ENCODE measurements at regions not wholly inside any gene's neighbourhood (a gene's known extent, or its start where the extent isn't known, plus 50 kb on each side); places are given as distances from the start of the nearest gene placed in this dataset.
"Not testable (repeated sequence)": the region's sequence is repeated elsewhere in the genome, so short reads cannot be mapped to it uniquely, and the experiment has no call there.

GRCh38 chr18:1304392-1304992, 399.8 kb downstream of the ADCYAP1 start:
- no peak for DNase-seq

- no peak for DNase-seq
Measured at GRCh38 chr18:1306641-1307040, 402.0 kb downstream of the ADCYAP1 start.

DNA sequence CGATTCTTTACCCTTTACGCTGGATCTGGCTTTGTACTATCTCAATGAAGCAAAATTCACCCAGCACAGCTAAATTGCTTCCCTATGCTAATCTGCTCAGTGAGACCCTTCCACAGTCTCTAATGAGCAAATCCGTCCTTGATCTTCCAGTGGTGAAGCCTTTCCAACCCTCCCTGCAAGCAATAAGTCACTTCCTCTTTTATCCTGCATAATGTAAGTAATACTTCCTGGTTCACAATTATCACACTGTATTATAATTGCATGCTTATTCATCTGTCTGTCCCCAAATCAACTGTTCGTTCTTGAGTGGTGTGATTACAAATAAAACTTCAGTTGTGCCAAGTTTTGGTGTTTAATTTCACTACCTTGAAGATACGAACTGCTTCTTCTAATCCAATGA, 404.0 kb downstream of the ADCYAP1 start:
- DNase-seq, result no peak

GRCh38 chr18:1311376-1311775, 406.7 kb downstream of the ADCYAP1 start:
- no peak for DNase-seq

DNA sequence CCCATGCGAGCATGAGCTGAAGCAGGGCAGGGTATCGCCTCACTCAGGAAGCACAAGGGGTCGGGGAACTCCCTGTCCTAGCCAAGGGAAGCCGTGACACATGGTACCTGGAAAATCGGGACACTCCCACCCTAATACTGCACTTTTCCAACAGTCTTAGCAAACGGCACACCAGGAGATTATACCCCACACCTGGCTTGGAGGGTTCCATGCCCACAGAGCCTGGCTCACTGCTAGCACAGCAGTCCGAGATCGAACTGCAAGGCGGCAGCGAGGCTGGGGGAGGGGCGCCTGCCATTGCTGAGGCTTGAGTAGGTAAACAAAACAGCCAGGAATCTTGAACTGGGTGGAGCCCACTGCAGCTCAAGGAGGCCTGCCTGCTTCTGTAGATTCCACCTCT, 430.7 kb downstream of the ADCYAP1 start:
- DNase-seq, result not testable (repeated sequence)

DNA sequence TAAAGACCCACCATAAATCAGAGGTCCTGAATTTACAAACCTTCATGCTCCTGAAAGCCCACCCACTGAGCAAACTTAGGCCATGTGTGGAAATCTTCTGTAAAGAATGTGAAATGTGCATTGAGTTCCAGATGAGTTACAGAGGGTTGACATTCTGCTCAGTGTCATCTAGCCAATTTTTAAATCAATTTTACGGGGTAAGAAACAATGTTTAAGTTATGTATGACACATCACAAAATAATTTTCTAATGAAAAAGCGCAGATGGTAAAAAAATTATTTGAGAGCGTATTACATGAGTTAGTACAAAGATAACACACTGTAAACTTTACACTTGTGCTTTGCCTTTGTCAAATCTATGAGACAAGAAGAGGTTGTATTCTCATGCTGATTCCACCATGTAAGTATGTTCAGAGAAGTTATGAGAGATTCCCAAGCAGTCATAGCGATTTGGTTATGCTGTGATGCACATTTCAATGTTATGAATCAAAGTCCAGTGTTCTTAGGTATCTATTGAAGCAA, 446.3 kb downstream of the ADCYAP1 start:
- no peak for DNase-seq

GRCh38 chr18:1353025-1353424, 448.4 kb downstream of the ADCYAP1 start:
- no peak for DNase-seq

- no peak for DNase-seq
Measured at GRCh38 chr18:1357724-1358123, 453.1 kb downstream of the ADCYAP1 start.

- no peak for DNase-seq
Measured at GRCh38 chr18:1361936-1362335, 457.3 kb downstream of the ADCYAP1 start.

- DNase-seq, result no peak
Measured at GRCh38 chr18:1370552-1370951, 465.9 kb downstream of the ADCYAP1 start.

- no peak for DNase-seq
Measured at GRCh38 chr18:1371724-1372123, 467.1 kb downstream of the ADCYAP1 start.

DNA sequence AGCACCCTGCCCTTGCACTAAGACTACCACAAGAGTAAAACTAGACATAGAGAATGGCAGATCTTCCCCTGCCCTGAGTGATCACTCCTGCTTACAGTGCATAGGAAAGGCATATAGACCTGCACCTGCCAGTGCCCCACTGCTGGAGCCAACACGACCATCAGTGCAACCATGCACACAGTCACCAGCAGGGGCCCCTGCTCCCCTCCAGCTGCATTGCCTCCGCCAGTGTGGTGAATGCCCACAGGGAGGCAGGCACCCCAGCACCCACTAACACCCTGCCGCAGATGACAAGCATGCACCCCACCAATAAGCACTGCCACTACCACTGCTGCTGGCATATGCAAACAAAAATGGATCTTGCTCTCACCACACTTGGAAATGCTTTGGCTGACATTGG, 478.8 kb downstream of the ADCYAP1 start:
- DNase-seq, result no peak

- not testable (repeated sequence) for DNase-seq
Measured at GRCh38 chr18:1388468-1388867, 483.8 kb downstream of the ADCYAP1 start.

GRCh38 chr18:1392046-1392445, 487.4 kb downstream of the ADCYAP1 start:
- DNase-seq, result no peak

GRCh38 chr18:1392865-1393734, 488.4 kb downstream of the ADCYAP1 start:
- DNase-seq, result no peak

DNA sequence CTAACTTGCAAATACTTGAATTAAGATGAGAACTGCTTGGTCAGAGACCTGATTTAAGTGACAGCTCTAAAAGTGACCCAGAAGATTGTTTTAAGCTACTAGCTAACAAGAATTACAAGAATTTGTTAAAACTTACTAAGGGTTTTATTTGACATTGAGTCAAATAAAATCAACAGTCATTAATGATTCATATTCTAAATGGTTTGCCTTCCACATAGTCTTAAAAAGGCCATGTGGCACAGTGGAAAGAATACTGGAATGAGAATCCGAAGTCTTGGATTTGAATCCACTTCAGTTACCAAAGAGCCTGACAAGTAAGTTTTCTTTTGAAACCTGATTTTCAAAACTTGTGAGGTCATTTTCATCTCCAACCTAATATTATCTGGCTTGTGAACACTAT, 489.3 kb downstream of the ADCYAP1 start:
- no peak for DNase-seq

DNA sequence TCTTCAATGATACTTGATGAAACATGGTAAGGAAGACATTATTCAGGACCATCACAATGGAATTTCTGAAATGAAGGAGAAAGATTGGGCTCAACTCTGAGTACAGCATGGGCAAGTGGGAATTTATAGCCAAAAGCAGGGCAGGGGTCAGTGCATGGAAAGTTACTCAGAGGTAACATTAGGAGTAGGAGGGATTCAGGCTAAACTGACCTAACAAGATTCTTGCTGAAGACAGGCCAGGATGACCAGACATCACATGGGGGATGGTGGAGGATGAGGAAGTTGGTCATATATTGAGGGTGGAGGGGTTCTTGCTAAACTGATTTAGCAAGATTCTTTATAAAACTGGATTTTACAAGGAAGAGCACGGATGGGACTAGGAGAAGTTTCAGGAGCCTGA, 489.8 kb downstream of the ADCYAP1 start:
- DNase-seq, result no peak

GRCh38 chr18:1394966-1395365, 490.3 kb downstream of the ADCYAP1 start:
- DNase-seq, result no peak

- no peak for DNase-seq
Measured at GRCh38 chr18:1408376-1408775, 503.7 kb downstream of the ADCYAP1 start.

DNA sequence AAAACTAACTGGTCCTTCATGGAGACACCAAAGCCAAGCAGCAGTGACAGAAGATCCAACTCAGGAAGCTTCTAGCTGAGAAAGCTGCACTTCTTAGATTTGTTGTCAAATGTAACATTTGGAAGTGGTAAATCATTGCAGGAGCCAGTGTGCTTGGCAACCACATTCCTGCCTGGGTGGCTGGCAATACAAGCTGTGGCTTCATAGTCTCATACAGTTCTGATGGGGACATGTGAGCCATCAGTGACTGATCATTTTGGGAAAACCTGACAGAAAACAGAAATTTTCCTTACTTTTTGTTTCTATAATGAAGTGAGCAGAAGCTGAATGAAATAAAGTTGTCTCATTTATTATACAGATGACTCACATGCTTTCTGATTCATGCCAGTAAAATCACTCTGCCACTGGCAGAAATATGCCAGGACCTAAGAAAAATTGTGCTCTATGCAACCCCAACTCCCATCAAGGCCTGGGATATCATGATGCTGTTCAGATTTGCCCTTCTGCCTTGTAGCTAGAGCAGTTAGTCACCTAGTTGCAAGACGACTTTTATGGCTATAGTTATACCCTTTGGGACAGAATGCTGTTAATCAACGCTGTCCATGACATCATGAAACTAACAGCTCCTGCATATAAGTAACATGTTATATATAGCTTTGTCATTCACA, 508.1 kb downstream of the ADCYAP1 start:
- no peak for DNase-seq

DNA sequence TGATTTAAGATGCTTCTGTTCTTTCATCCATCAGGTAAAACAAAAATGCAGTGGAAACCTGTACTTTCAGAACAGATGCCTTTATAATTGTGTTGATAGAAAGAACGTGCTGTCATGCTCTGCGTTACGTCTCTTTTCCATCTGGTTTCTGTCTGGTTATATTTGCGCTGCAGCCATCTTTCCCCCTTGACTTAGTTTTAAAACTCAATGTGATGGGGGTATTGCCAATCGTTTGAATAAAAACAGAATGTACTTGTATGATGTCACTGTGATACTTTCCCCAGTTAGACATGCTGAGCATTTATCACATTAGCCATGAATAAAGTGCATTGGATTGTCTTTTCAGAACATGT, 508.6 kb downstream of the ADCYAP1 start:
- no peak for DNase-seq

DNA sequence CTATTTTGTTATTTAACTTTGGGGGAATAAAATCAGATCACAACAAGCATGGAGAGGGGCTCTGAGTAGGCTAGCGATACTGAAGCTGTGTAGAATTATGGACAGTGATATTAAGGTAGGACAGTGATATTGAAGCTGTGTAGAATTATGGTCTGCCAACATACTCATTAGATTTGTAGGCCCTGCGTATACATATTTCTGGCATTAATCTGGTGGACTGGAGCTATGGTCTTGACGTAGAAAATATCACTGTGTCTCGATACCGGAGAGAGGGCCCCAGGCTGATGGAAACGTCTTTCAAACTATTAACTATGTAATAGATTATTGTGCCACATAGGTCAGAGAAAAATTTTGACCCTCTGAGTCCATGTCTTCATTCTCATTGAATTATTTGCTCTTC, 511.4 kb downstream of the ADCYAP1 start:
- no peak for DNase-seq

GRCh38 chr18:1421502-1421901, 516.8 kb downstream of the ADCYAP1 start:
- no peak for DNase-seq

- DNase-seq, result no peak
Measured at GRCh38 chr18:1422634-1423033, 518.0 kb downstream of the ADCYAP1 start.
